ENCODE measurements at regions not wholly inside any gene's neighbourhood (a gene's known extent, or its start where the extent isn't known, plus 50 kb on each side); places are given as distances from the start of the nearest gene placed in this dataset.

GRCh38 chr16:54548281-54548680, 261.7 kb upstream of the IRX3 start:
- no peaks in the 10 kb centered on the region for H3K27me3 ChIP-seq (ENCODE audit: control insufficient read depth, insufficient read depth, low read length)
- TF ChIP-seq, protein P1, sequence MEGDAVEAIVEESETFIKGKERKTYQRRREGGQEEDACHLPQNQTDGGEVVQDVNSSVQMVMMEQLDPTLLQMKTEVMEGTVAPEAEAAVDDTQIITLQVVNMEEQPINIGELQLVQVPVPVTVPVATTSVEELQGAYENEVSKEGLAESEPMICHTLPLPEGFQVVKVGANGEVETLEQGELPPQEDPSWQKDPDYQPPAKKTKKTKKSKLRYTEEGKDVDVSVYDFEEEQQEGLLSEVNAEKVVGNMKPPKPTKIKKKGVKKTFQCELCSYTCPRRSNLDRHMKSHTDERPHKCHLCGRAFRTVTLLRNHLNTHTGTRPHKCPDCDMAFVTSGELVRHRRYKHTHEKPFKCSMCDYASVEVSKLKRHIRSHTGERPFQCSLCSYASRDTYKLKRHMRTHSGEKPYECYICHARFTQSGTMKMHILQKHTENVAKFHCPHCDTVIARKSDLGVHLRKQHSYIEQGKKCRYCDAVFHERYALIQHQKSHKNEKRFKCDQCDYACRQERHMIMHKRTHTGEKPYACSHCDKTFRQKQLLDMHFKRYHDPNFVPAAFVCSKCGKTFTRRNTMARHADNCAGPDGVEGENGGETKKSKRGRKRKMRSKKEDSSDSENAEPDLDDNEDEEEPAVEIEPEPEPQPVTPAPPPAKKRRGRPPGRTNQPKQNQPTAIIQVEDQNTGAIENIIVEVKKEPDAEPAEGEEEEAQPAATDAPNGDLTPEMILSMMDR (IDR thresholded peaks at IDR 0.05; ENCODE audit: borderline replicate concordance, extremely low read depth, insufficient read depth), result no peak
- H3K9me3 ChIP-seq (ENCODE audit: control insufficient read depth in 2 of 3, insufficient read depth in 1 of 3, low read length in 3 of 3), result no peaks in the 10 kb centered on the region
- H3K4me1 ChIP-seq (ENCODE audit: control insufficient read depth in 2 of 3, insufficient read depth in 2 of 3, low read depth in 1 of 3, low read length in 3 of 3), result no peaks in the 10 kb centered on the region
- no peak overlapping the region for H3K9ac ChIP-seq (ENCODE audit: low read length in 3 of 3)
- H3K27ac ChIP-seq (ENCODE audit: low read depth in 2 of 2, low read length in 2 of 2), result no peak overlapping the region
- no peak for DNase-seq
- intact Hi-C loops (cut with DNase I), result no loop called here
- FAIRE-seq, result no peak
- H3K36me3 ChIP-seq (ENCODE audit: control insufficient read depth in 2 of 3, insufficient read depth in 3 of 3, low read length in 3 of 3), result no peaks in the 10 kb centered on the region
- no peak overlapping the region for H3K4me3 ChIP-seq (ENCODE audit: low read length in 3 of 3)

DNA sequence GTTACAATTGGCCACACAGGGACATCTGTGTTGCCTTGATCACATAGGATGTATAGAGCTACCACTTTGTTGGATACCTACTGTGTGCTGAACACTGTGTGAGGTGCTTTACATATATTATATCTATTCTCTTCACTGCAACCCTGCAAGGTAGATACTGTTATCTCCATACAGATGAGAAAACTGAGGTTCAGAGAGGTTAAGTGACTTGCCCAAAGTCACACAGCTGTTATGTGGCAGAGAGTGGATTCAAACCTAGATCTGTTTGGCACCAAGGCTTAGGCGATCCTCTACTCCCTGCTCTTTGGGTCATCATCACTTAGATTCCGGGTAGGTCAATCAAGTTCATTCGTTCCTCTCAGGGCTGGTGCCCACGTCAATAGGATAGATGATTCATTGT, 260.5 kb upstream of the IRX3 start:
- intact Hi-C loops (cut with DNase I), result no loop called here
- no peak overlapping the region for H3K4me3 ChIP-seq (ENCODE audit: low read length in 3 of 3)
- no peaks in the 10 kb centered on the region for H3K4me1 ChIP-seq (ENCODE audit: control insufficient read depth in 2 of 3, insufficient read depth in 2 of 3, low read depth in 1 of 3, low read length in 3 of 3)
- no peak for FAIRE-seq
- H3K9me3 ChIP-seq (ENCODE audit: control insufficient read depth in 2 of 3, insufficient read depth in 1 of 3, low read length in 3 of 3), result no peaks in the 10 kb centered on the region
- H3K27me3 ChIP-seq (ENCODE audit: control insufficient read depth, insufficient read depth, low read length), result no peaks in the 10 kb centered on the region
- DNase-seq, result no peak
- H3K27ac ChIP-seq (ENCODE audit: low read depth in 2 of 2, low read length in 2 of 2), result no peak overlapping the region
- H3K9ac ChIP-seq (ENCODE audit: low read length in 3 of 3), result no peak overlapping the region
- no peaks in the 10 kb centered on the region for H3K36me3 ChIP-seq (ENCODE audit: control insufficient read depth in 2 of 3, insufficient read depth in 3 of 3, low read length in 3 of 3)
- TF ChIP-seq, protein P1 (IDR thresholded peaks at IDR 0.05; ENCODE audit: borderline replicate concordance, extremely low read depth, insufficient read depth), result no peak

- Histone ChIP-seq H3K4me3 (ENCODE audit: low read length in 3 of 3) (no peak overlapping the region), H3K9ac (ENCODE audit: low read length in 3 of 3) (no peak overlapping the region), H3K27me3 (ENCODE audit: control insufficient read depth, insufficient read depth, low read length) (no peaks in the 10 kb centered on the region), H3K4me1 (ENCODE audit: control insufficient read depth in 2 of 3, insufficient read depth in 2 of 3, low read depth in 1 of 3, low read length in 3 of 3) (no peaks in the 10 kb centered on the region), H3K27ac (ENCODE audit: low read depth in 2 of 2, low read length in 2 of 2) (no peak overlapping the region), H3K36me3 (ENCODE audit: control insufficient read depth in 2 of 3, insufficient read depth in 3 of 3, low read length in 3 of 3) (no peaks in the 10 kb centered on the region), H3K9me3 (ENCODE audit: control insufficient read depth in 2 of 3, insufficient read depth in 1 of 3, low read length in 3 of 3) (no peaks in the 10 kb centered on the region)
- peak in 1 of 5 donors; percentile 12 for DNase-seq
- intact Hi-C loops (cut with DNase I), result no loop called here
- no peak for FAIRE-seq
- TF ChIP-seq, protein P1 (IDR thresholded peaks at IDR 0.05; ENCODE audit: borderline replicate concordance, extremely low read depth, insufficient read depth), result no peak
Measured at GRCh38 chr16:54546521-54546920, 259.9 kb upstream of the IRX3 start.

GRCh38 chr16:54545854-54546511, 259.4 kb upstream of the IRX3 start:
- H3K4me1 ChIP-seq (ENCODE audit: control insufficient read depth in 2 of 3, insufficient read depth in 2 of 3, low read depth in 1 of 3, low read length in 3 of 3), result no peaks in the 10 kb centered on the region
- H3K36me3 ChIP-seq (ENCODE audit: control insufficient read depth in 2 of 3, insufficient read depth in 3 of 3, low read length in 3 of 3), result no peaks in the 10 kb centered on the region
- H3K9ac ChIP-seq (ENCODE audit: low read length in 3 of 3), result no peak overlapping the region
- no peak overlapping the region for H3K27ac ChIP-seq (ENCODE audit: low read depth in 2 of 2, low read length in 2 of 2)
- H3K27me3 ChIP-seq (ENCODE audit: control insufficient read depth, insufficient read depth, low read length), result no peaks in the 10 kb centered on the region
- H3K4me3 ChIP-seq (ENCODE audit: low read length in 3 of 3), result no peak overlapping the region
- peak in 4 of 5 donors; percentile 20 to 44 (median 32) for DNase-seq
- no peaks in the 10 kb centered on the region for H3K9me3 ChIP-seq (ENCODE audit: control insufficient read depth in 2 of 3, insufficient read depth in 1 of 3, low read length in 3 of 3)
- no peak for FAIRE-seq
- TF ChIP-seq, protein P1 (IDR thresholded peaks at IDR 0.05; ENCODE audit: borderline replicate concordance, extremely low read depth, insufficient read depth), result no peak
- intact Hi-C loops (cut with DNase I), result no loop called here
